IPS-NIHi7 (cell line): ENCODE measurements at regions not wholly inside any gene's neighbourhood (a gene's known extent, or its start where the extent isn't known, plus 50 kb on each side); places are given as distances from the start of the nearest gene placed in this dataset.
"Not testable (repeated sequence)": the region's sequence is repeated elsewhere in the genome, so short reads cannot be mapped to it uniquely, and the experiment has no call there.

Source experiments
- DNase-seq: peaks from one replicate; pipeline ENCODE4 v3.0.0; 2012; ENCODE audit warnings: mixed read lengths; ENCODE audit errors: extremely low spot score

GRCh38 chr3:55297245-55297644 is 189.9 kb downstream of the WNT5A start:
- DNase-seq: no peak

- no peak for DNase-seq
Measured at GRCh38 chr3:55296791-55297190, 190.3 kb downstream of the WNT5A start.

GRCh38 chr3:55296030-55296429 is 191.1 kb downstream of the WNT5A start:
- no peak for DNase-seq

GRCh38 chr3:55294557-55294956 is 192.5 kb downstream of the WNT5A start:
- DNase-seq: no peak

GRCh38 chr3:55292360-55292759 is 194.7 kb downstream of the WNT5A start:
- DNase-seq: peak; percentile 55

- DNase-seq: no peak
Measured at GRCh38 chr3:55288657-55289056, 198.4 kb downstream of the WNT5A start.

GRCh38 chr3:55286693-55287092 is 200.4 kb downstream of the WNT5A start:
- DNase-seq: no peak

GRCh38 chr3:55285156-55285555 is 201.9 kb downstream of the WNT5A start:
- no peak for DNase-seq

GRCh38 chr3:55283441-55283925 is 203.6 kb downstream of the WNT5A start:
- peak; percentile 27 for DNase-seq

GRCh38 chr3:55282994-55283393 is 204.1 kb downstream of the WNT5A start:
- DNase-seq: no peak

GRCh38 chr3:55272031-55272645 is 215.0 kb downstream of the WNT5A start:
- no peak for DNase-seq

GRCh38 chr3:55271549-55271948 is 215.6 kb downstream of the WNT5A start:
- DNase-seq: no peak

GRCh38 chr3:55270976-55271375 is 216.1 kb downstream of the WNT5A start:
- DNase-seq: no peak

GRCh38 chr3:55269636-55270035 is 217.5 kb downstream of the WNT5A start:
- no peak for DNase-seq

GRCh38 chr3:55269096-55269495 is 218.0 kb downstream of the WNT5A start:
- no peak for DNase-seq

GRCh38 chr3:55267206-55267930 is 219.7 kb downstream of the WNT5A start:
- no peak for DNase-seq

GRCh38 chr3:55264919-55265318 is 222.2 kb downstream of the WNT5A start:
- no peak for DNase-seq

- no peak for DNase-seq
Measured at GRCh38 chr3:55252921-55253320, 234.2 kb downstream of the WNT5A start.

- not testable (repeated sequence) for DNase-seq
Measured at GRCh38 chr3:55249156-55249555, 237.9 kb downstream of the WNT5A start.

- DNase-seq: no peak
Measured at GRCh38 chr3:55247666-55248065, 239.4 kb downstream of the WNT5A start.

- no peak for DNase-seq
Measured at GRCh38 chr3:55246033-55246432, 241.1 kb downstream of the WNT5A start.

- no peak for DNase-seq
Measured at GRCh38 chr3:55245351-55245750, 241.8 kb downstream of the WNT5A start.

GRCh38 chr3:55244247-55244646 is 242.9 kb downstream of the WNT5A start:
- DNase-seq: no peak
